ENCODE measurements at regions not wholly inside any gene's neighbourhood (a gene's known extent, or its start where the extent isn't known, plus 50 kb on each side); places are given as distances from the start of the nearest gene placed in this dataset.
A peak's percentile ranks its signal among the peaks of the same experiment; 100 is the strongest.

DNA sequence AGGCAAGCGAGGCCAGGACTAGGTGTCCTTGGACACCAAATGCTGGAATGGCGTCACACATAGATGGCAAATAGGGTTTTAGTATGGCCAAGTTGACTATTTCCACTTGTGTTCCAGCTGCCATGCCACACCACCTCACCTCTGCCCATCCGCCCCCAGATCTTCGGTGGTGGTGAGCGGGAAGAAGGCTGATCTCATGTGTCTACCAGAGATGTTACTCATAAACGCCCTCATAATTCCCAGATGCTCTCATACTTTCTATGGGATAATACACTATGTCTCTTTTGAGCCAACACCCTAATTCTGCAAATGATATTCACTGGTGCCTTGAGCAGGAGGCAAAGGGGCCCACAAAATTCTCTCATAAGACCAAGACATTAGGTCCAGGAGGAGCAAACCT lies 281.1 kb upstream of the FN1 start:
- DNase-seq (ENCODE audit: low spot score) = no peak

DNA sequence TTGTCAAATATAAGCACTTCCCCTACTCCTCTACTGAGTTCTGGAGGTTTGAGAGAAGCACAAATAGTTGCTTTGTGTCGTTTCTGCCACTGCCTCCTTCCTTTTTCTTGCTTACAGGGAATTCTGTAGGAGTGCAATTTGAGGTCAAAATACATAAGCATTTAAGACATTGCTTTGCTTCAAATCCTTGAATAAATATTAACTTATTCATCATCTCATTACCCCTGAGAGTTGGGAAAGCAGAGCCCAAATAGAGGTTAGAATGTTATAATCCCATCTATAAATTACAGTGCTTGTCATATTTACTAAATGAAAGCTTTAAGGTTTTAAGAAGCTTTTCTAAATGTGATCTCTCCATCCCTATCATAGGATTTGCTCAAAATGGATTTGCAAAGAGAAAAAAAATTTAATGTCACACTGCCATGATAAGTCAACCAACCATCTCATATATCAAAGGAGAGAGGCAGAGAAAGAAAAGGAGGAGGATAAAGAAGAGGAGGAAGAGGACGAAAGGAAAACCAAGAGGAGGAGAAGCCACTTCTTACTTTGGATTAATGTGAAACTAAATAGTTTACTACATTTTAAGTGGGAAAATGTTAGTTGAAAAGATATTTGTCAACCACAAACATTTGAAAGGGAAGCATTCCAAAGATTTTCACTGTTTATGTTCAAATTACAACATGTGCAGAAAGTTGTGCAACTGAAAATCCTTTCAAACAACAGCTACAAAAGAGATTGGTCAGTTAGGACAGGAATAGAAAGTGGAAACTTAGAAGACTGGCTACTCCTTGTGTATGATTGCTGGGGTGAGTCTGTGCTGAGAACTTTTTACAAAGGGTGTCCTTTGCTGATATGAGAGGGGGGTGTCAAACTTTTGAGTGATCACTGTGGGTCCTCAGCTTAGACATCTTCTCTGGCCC lies 277.3 kb upstream of the FN1 start:
- no peak for DNase-seq (ENCODE audit: low spot score)

DNA sequence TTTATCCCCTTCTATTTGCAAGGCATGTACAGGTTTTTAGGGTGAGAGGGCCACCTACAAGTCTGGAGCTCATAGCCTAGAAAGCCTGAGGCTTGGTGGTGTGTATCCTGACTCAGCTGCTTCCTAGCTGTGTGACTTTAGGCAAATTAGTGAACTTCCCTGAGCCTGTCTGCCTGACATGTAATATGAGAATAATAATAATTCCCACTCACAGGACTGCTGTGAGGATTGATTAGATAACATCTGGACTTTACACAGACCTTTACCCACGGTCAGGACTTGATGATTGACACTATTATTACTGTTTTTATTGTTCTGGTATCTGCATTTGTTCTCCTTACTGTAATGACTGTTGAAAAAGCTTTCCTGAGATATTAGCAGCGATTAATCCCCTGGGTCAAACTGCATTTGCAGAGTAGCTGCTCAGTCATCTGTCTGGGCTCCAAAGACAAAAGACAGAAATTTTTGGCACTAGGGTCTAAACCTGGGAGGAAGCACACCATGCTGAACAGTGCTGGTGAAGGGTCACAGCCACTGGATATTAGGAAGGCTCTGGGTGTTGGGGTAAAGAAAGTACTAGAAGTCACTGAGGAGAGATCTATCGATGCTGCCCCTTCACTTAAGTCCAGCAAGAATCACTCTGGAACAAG lies 276.5 kb upstream of the FN1 start:
- DNase-seq (ENCODE audit: low spot score) = no peak

DNA sequence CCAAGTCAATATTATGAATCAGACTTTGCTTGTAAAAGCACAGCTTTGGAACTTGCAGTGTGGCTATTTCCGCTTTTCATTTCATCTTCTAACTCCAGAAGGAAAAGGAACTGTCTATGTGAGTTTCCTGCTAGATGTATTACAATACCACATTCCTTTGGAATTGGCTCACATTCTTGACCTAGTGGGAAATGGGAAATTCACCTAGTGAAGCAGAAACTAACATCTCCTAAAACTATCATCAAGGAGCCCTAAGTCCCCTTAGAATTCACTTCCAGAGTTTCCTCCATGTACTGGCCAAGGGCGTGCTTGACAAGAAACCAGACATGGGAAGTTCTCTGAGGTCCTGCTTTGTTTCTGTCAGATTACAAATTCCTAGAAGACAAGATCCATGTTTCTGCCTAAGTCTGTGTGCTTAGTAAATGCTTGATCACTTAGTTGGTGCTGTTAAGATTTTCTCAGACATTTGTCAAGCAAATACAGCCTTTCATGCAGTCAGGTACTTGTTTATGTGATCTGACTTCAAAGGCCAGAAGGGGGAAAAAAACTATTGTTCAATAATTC lies 275.7 kb upstream of the FN1 start:
- DNase-seq (ENCODE audit: low spot score) = peak; percentile 12

DNA sequence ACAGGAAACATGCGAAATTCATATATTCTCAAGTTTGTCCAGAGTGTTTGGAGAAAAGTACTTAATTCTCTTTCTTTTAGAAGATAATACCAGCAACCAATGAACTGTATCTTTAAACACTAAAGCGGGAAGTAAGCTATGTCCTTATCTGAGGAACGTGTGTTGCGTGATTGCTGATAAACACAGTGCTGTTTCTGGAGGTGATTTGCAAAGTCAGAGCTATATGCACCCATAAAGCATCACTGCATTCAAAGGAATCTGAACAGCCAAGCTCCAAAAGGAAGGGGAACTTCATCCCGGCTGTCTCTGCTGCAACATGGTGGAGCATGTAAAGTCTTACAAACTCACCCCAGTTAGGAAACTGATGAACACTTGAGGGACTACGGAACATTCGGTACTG lies 271.7 kb upstream of the FN1 start:
- DNase-seq (ENCODE audit: low spot score) = no peak

DNA sequence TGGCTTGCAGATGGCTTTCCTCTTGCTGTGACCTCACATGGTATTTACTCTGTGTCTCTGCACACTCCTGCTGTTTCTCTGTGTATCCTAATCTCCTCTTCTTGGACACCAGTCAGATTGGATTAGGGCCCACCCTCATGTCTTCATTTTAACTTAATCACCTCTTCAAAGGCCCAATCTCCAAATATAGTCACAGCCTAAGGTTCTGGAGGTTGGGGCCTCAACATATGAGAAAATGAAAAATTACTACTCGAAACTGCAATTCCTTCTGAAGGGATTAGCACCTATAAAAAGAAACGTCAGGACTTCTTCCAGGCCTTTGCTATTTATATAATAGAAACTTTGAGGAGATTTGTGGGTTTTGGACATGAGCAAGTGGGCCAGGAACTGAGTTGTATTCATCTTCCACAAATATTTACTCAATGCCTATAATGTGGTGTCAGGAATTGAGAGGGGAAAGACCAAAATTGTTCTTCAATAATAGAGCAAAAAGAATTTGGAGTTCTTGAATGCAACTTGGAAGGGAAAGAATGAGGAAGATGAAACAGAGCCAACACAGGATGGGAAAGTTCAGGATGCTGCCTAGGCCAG lies 270.0 kb upstream of the FN1 start:
- no peak for DNase-seq (ENCODE audit: low spot score)

DNA sequence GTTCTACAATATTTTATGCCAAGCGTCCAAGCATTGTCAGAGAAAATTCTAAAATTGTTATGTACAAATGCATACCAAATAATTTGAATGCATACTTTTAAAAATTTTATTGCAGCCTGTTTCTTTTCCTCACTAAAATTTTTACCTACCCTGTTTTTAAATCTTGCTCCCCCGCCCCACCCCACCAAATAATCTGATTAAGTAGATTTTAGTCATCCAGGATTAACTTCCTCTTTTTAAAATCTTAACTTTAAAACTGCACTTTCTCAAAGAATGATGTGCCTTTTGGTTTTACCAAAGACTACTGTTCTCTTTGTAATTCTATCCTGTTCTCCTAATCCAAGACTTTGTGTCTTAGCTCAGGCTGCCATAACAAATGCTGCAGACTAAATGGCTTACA lies 269.4 kb upstream of the FN1 start:
- no peak for DNase-seq (ENCODE audit: low spot score)

DNA sequence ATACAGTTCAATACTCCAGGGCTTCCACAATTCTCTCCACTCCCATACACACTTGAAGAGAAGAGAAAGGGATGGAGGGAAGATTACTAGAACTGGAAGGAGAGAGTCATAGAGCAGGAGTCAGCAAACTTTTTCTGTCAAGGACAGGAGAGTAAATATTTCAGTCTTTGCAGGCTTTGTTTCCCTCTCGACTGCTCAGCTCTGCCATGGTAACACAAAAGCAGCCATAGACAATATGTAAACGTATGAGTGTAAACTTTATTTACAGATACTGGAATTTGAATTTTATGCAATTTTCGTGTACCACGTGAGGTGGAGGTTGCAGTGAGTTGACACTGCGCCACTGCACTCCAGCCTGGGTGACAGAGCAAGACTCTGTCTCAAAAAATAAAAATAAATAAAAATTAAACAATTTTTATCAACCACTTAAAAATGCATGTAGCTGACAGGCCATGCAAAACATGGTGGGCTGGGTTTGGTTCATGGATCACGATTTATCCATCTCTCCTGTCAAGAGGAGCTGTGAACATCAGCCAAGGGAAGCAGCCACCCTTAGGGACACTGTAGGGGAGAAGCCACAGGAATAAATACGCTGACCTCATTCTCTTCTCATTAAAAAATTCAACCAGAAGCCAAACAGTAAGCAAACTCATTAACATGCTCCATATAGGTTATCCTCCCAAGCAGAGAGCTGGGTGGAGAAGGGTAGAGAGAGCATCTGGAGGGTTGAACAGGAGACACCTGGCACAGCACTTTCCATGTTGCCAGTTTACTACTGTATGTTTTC lies 266.4 kb upstream of the FN1 start:
- no peak for DNase-seq (ENCODE audit: low spot score)

DNA sequence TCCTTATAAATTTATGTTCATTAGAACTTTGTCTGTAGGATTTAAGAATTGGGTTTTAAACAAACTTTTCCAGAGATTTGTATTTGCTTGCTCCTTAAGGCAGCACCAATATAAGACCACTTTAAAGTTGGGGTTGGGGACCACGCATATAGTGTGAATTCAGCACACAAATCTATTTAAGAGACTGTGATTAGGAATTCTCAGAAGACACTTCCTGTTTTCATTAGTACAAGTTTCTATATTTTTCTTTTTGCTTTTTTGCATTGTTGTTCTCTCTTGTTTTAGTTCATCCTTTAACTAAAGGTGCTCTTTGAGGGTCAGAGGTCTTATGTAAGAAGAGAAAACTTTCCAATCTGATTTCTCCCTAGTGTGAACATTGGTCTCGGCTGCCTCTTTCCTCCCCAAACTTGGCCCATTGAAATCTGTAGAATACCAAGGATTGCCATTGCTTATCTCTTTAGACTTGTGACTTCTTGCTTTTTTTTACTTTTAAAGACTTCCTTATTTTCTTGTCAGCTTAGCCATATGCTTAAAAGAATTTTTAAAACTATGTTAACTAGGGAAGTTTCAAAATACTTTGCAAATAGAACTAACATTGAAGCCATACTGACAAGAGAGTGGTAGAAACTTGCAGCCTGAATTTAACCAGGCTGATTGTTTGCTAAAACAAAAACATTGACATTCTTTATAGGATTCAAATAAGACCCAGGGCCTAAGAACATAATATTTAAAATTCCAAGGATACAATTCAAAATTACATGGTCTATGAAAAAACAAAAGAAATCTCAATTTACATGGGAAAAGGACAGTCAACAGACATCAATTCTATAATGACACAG lies 264.1 kb upstream of the FN1 start:
- DNase-seq (ENCODE audit: low spot score) = no peak

DNA sequence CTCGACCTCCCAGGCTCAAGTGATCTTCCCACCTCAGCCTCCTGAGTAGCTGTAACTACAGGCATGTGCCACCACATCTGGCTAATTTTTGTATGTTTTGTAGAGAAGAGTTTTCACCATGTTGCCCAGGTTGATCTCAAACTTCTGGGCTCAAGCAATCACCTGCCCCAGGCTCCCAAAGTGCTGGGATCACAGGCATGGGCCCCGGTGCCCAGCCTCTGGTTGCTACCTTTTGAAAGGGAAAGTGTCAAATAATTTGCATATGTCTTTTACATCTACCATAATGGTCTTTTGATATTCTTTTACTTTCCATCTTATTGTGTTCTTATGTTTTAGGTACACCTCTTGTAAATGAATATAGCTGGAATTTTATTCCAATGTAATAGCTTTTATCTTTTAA lies 263.1 kb upstream of the FN1 start:
- DNase-seq (ENCODE audit: low spot score) = no peak

DNA sequence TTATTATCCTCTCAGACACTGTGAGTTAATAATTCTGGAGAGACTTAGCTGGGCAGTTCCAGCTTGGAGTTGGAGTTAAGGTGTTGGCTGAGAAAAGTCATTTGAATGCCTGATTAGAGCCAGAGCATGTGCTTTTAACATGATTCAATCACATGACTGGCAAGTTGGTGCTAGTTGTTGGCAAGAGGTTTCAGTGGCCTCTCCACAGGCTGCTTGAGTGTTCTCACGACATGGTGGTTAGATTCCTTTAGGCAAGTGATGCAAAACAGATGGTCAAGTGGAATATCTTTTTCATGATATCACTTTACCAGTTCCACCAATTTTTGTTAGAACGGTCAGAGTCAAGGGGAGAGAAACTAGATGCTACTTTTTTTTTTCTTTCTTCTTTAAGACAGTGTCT lies 262.7 kb upstream of the FN1 start:
- no peak for DNase-seq (ENCODE audit: low spot score)

DNA sequence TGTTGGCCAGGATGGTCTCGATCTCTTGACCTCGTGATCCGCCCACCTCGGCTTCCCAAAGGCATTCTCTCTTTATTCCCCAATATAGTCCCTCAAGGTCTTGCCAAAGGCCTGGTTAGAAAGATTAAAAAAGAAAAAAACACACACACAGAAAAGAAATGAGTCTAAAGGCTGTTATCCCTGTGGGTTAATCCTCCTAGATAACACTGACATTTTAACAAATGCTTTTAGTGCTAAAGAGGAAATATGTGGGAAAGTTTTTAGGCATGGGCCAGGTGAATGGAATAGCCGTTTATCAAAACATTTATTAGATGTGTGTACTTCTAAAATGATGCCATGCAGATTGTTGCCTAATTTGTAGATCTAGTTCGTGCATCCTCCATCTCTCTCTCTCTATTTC lies 261.6 kb upstream of the FN1 start:
- DNase-seq (ENCODE audit: low spot score) = no peak

DNA sequence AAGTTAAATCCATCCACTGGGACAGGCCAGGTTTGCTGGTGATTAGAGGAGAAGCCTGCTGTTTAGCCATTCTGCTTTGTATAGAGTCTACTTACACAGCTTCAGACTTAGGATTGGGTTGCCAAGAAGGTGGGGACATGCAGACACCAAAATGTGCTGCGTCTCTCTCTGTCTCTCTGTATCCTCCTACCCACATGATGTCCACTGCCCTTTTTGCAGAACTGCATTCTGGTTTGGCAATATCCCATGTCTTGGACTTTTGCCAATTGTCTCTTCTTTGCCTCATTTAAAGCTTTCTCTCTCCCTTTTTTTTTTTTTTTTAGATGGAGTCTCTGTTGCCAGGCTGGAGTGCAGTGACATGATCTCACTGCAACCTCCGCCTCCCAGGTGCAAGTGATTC lies 261.1 kb upstream of the FN1 start:
- DNase-seq (ENCODE audit: low spot score) = no peak

DNA sequence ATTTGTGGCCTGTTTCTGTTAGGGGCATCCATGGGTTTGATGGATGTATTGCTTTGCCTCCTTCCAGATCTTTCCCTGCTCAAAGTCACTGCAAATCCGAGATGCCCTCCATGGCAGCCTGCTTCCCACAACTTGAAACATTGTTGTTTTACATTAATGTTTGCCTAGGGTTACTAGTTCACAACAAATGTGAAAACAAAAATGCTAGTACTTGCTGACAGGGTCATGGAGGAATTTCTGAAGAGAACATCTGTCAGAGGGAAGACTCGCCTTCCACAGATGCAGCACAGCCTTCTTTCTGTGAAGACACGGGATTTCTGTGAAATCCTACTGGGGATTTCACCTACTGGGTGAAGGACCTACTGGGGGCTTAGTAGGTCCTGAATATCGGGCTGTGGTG lies 260.0 kb upstream of the FN1 start:
- DNase-seq (ENCODE audit: low spot score) = no peak

DNA sequence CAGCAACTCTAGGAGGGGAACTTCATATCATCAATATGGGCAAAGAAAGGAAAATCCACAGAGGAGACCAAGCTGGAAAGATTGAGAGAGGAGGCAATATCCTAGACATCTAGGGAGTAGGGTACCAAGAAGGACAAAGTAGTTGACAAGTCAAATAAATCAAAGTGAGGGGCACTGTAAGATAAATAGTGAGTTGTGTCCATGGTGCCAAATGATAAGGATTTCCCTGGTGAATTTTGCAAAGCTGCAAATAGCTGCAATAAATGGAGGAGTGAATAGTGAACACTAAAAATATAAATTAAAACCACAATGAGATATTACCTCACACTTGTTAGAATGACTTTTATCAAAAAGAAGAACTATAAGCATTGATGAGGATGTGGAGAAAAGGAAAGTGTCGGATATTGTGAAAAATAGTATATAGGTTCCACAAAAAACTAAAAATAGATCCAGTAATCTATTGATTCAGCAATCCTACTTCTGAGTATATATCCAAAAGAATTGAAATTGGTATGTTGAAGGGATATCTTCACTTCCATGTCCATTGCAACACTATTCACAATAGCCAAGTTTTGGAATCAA lies 258.2 kb upstream of the FN1 start:
- DNase-seq (ENCODE audit: low spot score) = no peak

DNA sequence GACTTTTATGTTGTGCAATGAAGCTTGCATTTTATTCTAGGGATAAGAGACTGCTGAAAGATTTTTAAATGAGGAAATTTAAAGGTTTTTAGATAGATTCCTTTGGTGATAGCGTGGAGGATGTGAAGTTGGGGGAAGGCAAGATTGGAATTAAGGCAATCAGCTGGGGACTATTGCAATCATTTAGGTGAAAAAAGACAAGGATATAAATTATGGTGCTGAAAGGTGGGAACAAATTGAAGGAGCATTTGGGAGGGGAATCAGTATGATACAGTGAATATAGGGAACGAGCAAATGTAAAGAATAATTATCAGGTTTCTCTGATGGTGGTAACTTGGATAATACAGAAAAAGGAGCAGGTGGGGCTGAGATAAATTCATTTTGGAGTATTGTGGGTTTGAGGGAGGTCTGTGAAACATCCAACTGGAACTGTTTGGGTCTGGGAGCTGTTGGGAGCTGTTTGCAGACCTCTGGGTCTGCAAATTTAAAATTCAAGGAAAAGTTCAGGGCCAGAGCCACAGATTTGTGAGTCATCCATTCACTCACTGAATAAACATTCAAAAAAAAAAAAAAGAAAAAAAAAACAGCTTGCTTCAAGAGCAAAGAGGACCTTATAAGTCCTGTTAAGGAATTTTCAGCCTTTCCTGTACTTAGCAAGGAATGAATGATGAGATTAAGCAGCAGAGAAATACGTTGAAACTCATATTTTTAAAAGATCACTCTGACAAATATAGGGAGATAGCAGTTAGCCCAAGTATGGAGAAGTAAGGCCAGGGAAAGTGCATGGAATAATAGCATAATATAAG lies 257.5 kb upstream of the FN1 start:
- DNase-seq (ENCODE audit: low spot score) = no peak

DNA sequence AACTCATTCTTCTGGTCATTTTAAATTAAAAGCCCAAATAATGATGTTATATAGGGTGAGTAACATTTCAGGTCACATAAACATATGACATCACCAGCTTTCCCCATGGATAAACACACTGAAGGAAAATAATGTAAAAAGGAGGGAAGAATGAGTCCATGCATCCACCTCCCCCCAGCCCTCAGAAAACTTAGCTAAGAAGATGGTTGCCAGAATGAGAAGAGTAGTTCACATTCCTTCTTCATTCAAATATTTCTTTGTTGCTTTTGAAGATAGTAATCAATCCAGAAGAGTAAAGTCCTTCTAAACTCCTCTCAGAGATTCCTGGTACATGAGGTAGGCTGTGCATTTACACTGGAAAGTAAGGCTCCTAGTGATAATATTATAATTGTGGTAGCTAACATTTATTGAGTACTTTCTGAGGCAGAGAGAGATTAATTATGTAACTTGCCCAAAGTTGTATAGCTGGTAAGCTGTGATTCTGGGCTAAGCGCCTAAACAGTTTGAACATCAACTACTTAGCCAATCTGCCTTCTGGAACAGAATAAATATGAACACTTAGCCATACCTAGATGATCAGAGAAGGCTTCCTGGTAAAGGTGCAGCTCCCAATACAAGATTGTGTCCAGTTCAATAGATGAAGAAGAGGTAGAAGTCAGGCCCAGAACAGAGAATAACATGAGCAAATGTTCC lies 256.7 kb upstream of the FN1 start:
- no peak for DNase-seq (ENCODE audit: low spot score)

DNA sequence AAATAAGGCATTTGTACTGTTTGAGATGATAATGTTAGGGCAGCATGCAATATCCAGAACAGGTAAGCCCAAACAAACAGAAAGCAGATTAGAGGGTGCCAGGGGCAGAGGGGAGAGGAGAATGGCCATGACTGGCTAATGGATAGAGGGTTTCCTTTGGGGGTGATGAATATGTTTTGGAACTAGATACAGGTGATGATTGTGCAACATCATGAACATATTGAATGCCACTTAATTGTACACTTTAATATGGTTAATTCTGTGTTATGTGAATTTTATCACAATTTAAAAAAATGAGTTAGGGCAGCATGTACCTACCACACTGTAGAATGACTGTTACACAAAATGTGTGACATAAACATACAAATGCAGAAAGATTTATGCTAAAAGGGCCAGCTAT lies 255.5 kb upstream of the FN1 start:
- DNase-seq (ENCODE audit: low spot score) = no peak
